Neural cell (in vitro differentiated cells): ENCODE measurements at regions not wholly inside any gene's neighbourhood (a gene's known extent, or its start where the extent isn't known, plus 50 kb on each side); places are given as distances from the start of the nearest gene placed in this dataset.

Experiments
- CTCF ChIP-seq: fragments of 450-650 bp; IDR thresholded peaks from 2 replicates; pipeline ENCODE4 v1.5.1; 2014; ENCODE audit warnings: antibody characterized with exemption, mild to moderate bottlenecking, moderate library complexity; ENCODE audit not compliant: poor library complexity, severe bottlenecking
- EP300 ChIP-seq: fragments of 450-650 bp; conservative IDR thresholded peaks from 2 replicates; pipeline ENCODE4 v1.6.1; 2014; ENCODE audit warnings: antibody characterized with exemption, mild to moderate bottlenecking, moderate library complexity; ENCODE audit not compliant: poor library complexity, severe bottlenecking
- EZH2 ChIP-seq: fragments of 200-600, 300-800 bp; shearing (Covaris generic), sonication (generic); IDR thresholded peaks from 2 replicates; pipeline ENCODE4 v1.6.1; 2014; ENCODE audit warnings: antibody characterized with exemption, low read length, borderline replicate concordance, mild to moderate bottlenecking; ENCODE audit not compliant: insufficient read depth, poor library complexity, severe bottlenecking
- MXI1 ChIP-seq: fragments of 450-650 bp; conservative IDR thresholded peaks from 2 replicates; pipeline ENCODE4 v1.6.1; 2014; ENCODE audit warnings: antibody characterized with exemption, mild to moderate bottlenecking; ENCODE audit not compliant: poor library complexity, severe bottlenecking
- POLR2AphosphoS5 ChIP-seq: IDR thresholded peaks from 2 replicates; pipeline ENCODE4 v1.6.1; 2012
- RAD21 ChIP-seq: fragments of 450-650 bp; conservative IDR thresholded peaks from 2 replicates; pipeline ENCODE4 v1.6.1; 2014; ENCODE audit warnings: antibody characterized with exemption, mild to moderate bottlenecking, moderate library complexity
- REST ChIP-seq: IDR thresholded peaks from 2 replicates; pipeline ENCODE4 v1.6.1; 2012; ENCODE audit warnings: borderline replicate concordance
- TAF1 ChIP-seq: IDR thresholded peaks from 2 replicates; pipeline ENCODE4 v1.6.1; 2012; ENCODE audit warnings: low read depth

- TF ChIP-seq CTCF (no peak), TAF1 (no peak), REST (no peak), EZH2 (no peak), MXI1 (no peak), POLR2AphosphoS5 (no peak), RAD21 (no peak), EP300 (no peak)
These were observed 468.7 kb upstream of the ZEB2 start for GRCh38 chr2:144988591-144988990.
